ENCODE measurements at regions not wholly inside any gene's neighbourhood (a gene's known extent, or its start where the extent isn't known, plus 50 kb on each side); places are given as distances from the start of the nearest gene placed in this dataset.

DNA sequence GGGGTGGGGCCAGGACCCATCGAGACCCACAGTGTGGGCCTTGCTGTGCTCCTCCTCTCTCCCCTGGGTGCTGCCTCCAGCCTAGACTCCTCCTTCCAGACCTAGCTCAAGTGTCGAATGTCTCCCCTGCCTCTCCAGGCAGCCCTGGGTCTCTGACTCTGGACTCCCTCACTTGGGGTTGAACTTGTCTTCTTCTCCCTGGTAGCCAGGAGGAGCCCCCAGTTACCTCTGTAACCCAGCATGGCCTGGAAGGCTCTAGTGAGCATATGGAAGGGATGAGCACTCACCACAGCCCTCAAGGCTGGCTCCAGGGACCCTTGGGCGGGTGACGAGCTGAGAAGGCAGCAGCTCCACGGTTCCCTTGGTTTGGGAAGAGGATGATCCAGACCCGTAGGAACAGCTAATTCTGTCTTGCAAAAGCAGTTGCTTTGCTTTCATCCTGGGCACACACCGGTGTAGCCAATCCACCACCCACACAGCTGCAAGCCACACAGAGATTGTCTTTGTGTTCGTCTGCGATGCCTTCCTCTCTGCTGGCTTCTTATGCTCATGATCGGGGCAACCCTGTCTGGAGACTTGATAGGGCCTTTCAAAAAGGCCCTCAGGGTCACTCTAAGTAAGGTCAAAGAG is 52.3 kb upstream of the ANTXRL start:
- ChIA-PET POLR2A (no interaction called here), CTCF (no interaction called here)
- Histone ChIP-seq H3K4me3 (ENCODE audit: low read length) (no peak overlapping the region), H3K27ac (ENCODE audit: low read depth, low read length) (no peak overlapping the region), H3K4me1 (ENCODE audit: control insufficient read depth in 2 of 2, insufficient read depth in 2 of 2, low read length in 2 of 2) (no peaks in the 10 kb centered on the region), H3K9me3 (ENCODE audit: control insufficient read depth in 2 of 3, low read length in 3 of 3) (peaks cover 0 to 7% (median 0%) of the 10 kb centered on the region in 3 experiments), H3K27me3 (ENCODE audit: control insufficient read depth in 2 of 2, insufficient read depth in 2 of 2, low read length in 2 of 2) (no peaks in the 10 kb centered on the region), H3K36me3 (ENCODE audit: control insufficient read depth in 2 of 3, insufficient read depth in 3 of 3, low read length in 3 of 3) (peaks cover 0 to 70% (median 0%) of the 10 kb centered on the region in 3 experiments)
- H3K27ac Mint-ChIP-seq = peak overlapping the region in 3 of 9 donors; percentile 28 to 48 (median 41)
- DNase-seq = peak in 1 of 9 donors; percentile 13
- peaks cover 0 to 17% (median 2%) of the 10 kb centered on the region in 11 donors for H3K9me3 Mint-ChIP-seq
- peaks cover 26 to 93% (median 54%) of the 10 kb centered on the region in 5 donors for H3K36me3 Mint-ChIP-seq
- H3K4me3 Mint-ChIP-seq = no peak overlapping the region
- intact Hi-C loops (cut with micrococcal nuclease) = no loop called here
- no peak for ATAC-seq
- H3K27me3 Mint-ChIP-seq = no peaks in the 10 kb centered on the region
- H3K4me1 Mint-ChIP-seq = peaks cover 7 to 44% (median 22%) of the 10 kb centered on the region in 7 donors

- H3K36me3 ChIP-seq (ENCODE audit: control insufficient read depth in 2 of 3, insufficient read depth in 3 of 3, low read length in 3 of 3) = peaks cover 0 to 76% (median 0%) of the 10 kb centered on the region in 3 experiments
- H3K4me3 ChIP-seq (ENCODE audit: low read length) = no peak overlapping the region
- H3K27me3 Mint-ChIP-seq = no peaks in the 10 kb centered on the region
- H3K4me3 Mint-ChIP-seq = no peak overlapping the region
- ChIA-PET POLR2A (no interaction called here), CTCF (no interaction called here)
- peaks cover 0 to 1% of the 10 kb centered on the region in 2 donors for H3K4me1 ChIP-seq (ENCODE audit: control insufficient read depth in 2 of 2, insufficient read depth in 2 of 2, low read length in 2 of 2)
- no peak overlapping the region for H3K27ac ChIP-seq (ENCODE audit: low read depth, low read length)
- peaks cover 0 to 5% (median 0%) of the 10 kb centered on the region in 3 experiments for H3K9me3 ChIP-seq (ENCODE audit: control insufficient read depth in 2 of 3, low read length in 3 of 3)
- peaks cover 27 to 85% (median 41%) of the 10 kb centered on the region in 5 donors for H3K36me3 Mint-ChIP-seq
- intact Hi-C loops (cut with micrococcal nuclease) = no loop called here
- H3K4me1 Mint-ChIP-seq = peaks cover 16 to 46% (median 33%) of the 10 kb centered on the region in 7 donors
- peaks cover 0 to 5% (median 0%) of the 10 kb centered on the region in 11 donors for H3K9me3 Mint-ChIP-seq
- DNase-seq = peak in 1 of 9 donors; percentile 8
- no peak for ATAC-seq
- no peaks in the 10 kb centered on the region for H3K27me3 ChIP-seq (ENCODE audit: control insufficient read depth in 2 of 2, insufficient read depth in 2 of 2, low read length in 2 of 2)
- H3K27ac Mint-ChIP-seq = peak overlapping the region in 8 of 9 donors; percentile 37 to 84 (median 76)
Observed at GRCh38 chr10:46235705-46236545, 50.9 kb upstream of the ANTXRL start.

GRCh38 chr10:46236546-46236887 is 50.3 kb upstream of the ANTXRL start:
- Mint-ChIP-seq H3K27me3 (no peaks in the 10 kb centered on the region), H3K4me3 (no peak overlapping the region), H3K9me3 (peaks cover 0 to 10% (median under 1%) of the 10 kb centered on the region in 11 donors), H3K36me3 (peaks cover 32 to 85% (median 41%) of the 10 kb centered on the region in 5 donors), H3K27ac (peak overlapping the region; percentile 16 to 84 (median 77)), H3K4me1 (peaks cover 20 to 52% (median 39%) of the 10 kb centered on the region in 7 donors)
- ChIA-PET CTCF (no interaction called here), POLR2A (no interaction called here)
- peaks cover 0 to 6% of the 10 kb centered on the region in 2 donors for H3K4me1 ChIP-seq (ENCODE audit: control insufficient read depth in 2 of 2, insufficient read depth in 2 of 2, low read length in 2 of 2)
- H3K27ac ChIP-seq (ENCODE audit: low read depth, low read length) = no peak overlapping the region
- DNase-seq (peak in 1 of 9 donors; percentile 11), ATAC-seq (no peak)
- H3K9me3 ChIP-seq (ENCODE audit: control insufficient read depth in 2 of 3, low read length in 3 of 3) = no peaks in the 10 kb centered on the region
- no peak overlapping the region for H3K4me3 ChIP-seq (ENCODE audit: low read length)
- peaks cover 0 to 76% (median 0%) of the 10 kb centered on the region in 3 experiments for H3K36me3 ChIP-seq (ENCODE audit: control insufficient read depth in 2 of 3, insufficient read depth in 3 of 3, low read length in 3 of 3)
- no peaks in the 10 kb centered on the region for H3K27me3 ChIP-seq (ENCODE audit: control insufficient read depth in 2 of 2, insufficient read depth in 2 of 2, low read length in 2 of 2)
- intact Hi-C loops (cut with micrococcal nuclease) = no loop called here

DNA sequence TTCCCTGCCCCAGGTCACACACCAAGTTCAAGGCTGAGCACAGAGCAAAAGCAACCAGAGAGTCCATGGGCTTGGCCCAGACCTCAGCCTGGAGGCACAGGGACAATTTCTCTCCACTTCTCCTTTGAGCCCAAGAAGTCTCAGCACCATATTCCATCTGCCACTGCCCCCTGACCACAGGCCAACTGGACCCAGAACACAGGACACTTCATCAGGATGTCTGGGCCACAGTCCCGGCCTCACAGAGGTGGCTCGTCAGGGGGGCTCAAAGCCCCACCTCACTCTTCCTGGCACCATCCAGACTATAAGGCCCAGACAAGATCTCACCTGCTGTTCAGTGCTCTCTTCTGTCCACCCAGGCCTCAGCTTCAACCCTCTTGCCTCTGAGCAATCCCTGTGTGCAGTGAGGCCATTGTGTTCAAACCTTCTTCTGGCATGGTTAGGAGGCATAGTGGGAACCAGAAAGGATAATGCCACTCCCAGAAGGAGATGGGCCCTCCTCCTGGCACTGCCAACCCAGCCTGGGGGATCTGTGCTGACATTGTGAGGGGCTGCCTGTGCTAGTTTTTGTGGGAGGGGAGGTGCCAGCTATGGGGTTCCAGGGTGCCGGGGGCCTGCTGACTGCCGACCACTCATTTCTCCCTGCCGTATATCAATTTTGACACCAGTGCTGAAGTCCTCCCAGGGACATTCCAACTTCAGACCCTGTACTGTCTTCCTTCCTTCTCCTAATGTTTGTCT is 49.7 kb upstream of the ANTXRL start:
- peaks cover 34 to 87% (median 43%) of the 10 kb centered on the region in 5 donors for H3K36me3 Mint-ChIP-seq
- peaks cover 20 to 52% (median 39%) of the 10 kb centered on the region in 7 donors for H3K4me1 Mint-ChIP-seq
- H3K27me3 Mint-ChIP-seq = no peaks in the 10 kb centered on the region

More for the DNA sequence above, 49.7 kb upstream of the ANTXRL start:
- H3K27ac ChIP-seq (ENCODE audit: low read depth, low read length) = no peak overlapping the region
- H3K9me3 Mint-ChIP-seq = peaks cover 0 to 14% (median 5%) of the 10 kb centered on the region in 11 donors
- no peak overlapping the region for H3K4me3 Mint-ChIP-seq
- CTCF ChIA-PET = no interaction called here
- peaks cover 0 to 6% of the 10 kb centered on the region in 2 donors for H3K4me1 ChIP-seq (ENCODE audit: control insufficient read depth in 2 of 2, insufficient read depth in 2 of 2, low read length in 2 of 2)
- no peak for ATAC-seq
- H3K9me3 ChIP-seq (ENCODE audit: control insufficient read depth in 2 of 3, low read length in 3 of 3) = peaks cover 0 to 4% (median 4%) of the 10 kb centered on the region in 3 experiments
- no peak overlapping the region for H3K4me3 ChIP-seq (ENCODE audit: low read length)
- intact Hi-C loops (cut with micrococcal nuclease) = no loop called here
- H3K27ac Mint-ChIP-seq = peak overlapping the region; percentile 16 to 84 (median 77)
- DNase-seq = no peak
- POLR2A ChIA-PET = no interaction called here
- H3K27me3 ChIP-seq (ENCODE audit: control insufficient read depth in 2 of 2, insufficient read depth in 2 of 2, low read length in 2 of 2) = no peaks in the 10 kb centered on the region
- peaks cover 0 to 80% (median 0%) of the 10 kb centered on the region in 3 experiments for H3K36me3 ChIP-seq (ENCODE audit: control insufficient read depth in 2 of 3, insufficient read depth in 3 of 3, low read length in 3 of 3)

All from naive thymus-derived CD4-positive, alpha-beta T cell (primary cell).